Esophagus muscularis mucosa (tissue), 4 donors: ENCODE measurements at regions not wholly inside any gene's neighbourhood (a gene's known extent, or its start where the extent isn't known, plus 50 kb on each side); places are given as distances from the start of the nearest gene placed in this dataset.

Experiments used
- EP300 ChIP-seq: sonication (generic); formaldehyde crosslinking; IDR thresholded peaks from one replicate; pipeline ENCODE4 v1.6.1; 2017; ENCODE audit warnings: antibody characterized with exemption
- POLR2A ChIP-seq: fragments of 450-650 bp; IDR thresholded peaks from one replicate; pipeline ENCODE4 v1.6.1; 2017; ENCODE audit warnings: antibody characterized with exemption, moderate library complexity, mild to moderate bottlenecking, low read depth
- POLR2AphosphoS5 ChIP-seq, 2 donors: sonication (generic); formaldehyde crosslinking; IDR thresholded peaks; one replicate each; pipeline ENCODE4 v1.6.1; 2017; ENCODE audit warnings: antibody characterized with exemption in 2 of 2
- TF ChIP-seq, protein P1 (sequence below), 3 experiments: fragments of 200-600 bp in 2 of 3; fragments of 450-650 bp in 1 of 3; sonication (generic) in 2 of 3; IDR thresholded peaks; one replicate each; pipeline ENCODE4 v1.5.1; 2017 to 2019; ENCODE audit warnings: antibody characterized with exemption in 3 of 3, mild to moderate bottlenecking in 2 of 3, moderate library complexity in 1 of 3

DNA sequence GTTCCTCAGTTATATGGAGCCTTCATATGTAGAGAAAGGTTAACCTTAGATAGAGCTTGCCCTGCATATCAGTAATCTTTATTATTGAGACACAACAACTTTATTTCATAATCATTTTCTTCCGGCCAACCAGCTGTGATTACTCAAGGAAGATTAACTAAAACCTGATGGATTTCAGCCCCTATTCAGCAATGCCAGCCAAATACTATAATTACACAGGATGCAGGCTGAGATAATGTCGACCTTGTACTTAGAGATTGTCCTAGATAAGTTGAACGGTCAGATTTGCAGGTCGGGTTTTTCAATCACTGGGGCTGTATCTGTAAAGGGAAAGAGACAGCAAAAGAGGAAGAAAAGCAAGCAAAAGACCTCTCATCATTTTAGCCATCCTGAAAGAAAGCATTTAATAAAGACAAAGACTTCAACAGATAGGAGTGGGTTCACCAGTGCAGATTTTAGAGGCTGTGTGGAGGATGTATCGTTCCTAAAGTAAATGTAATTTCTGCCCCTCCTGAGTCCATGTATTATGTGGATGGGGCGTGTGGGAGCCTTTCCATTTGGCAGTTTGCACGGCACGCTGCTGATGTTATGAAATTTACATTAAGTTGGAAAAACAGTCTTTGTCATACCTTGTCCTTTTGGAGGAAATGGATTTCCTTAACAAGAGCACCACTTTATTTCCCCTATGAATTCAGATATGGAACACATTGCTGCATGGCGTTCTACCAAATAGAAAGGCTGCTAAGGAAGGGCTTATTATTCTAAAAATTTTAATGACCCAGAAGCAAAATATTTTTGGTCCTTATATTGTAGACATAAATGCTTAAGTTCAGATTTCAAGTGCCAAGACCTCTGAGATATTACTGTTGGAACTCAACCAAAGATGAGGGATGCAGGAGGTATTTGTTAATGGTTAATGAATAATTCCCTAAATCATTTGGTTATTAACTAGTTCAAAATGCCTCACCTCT lies 496.7 kb downstream of the SPRY1 start:
- TF ChIP-seq, protein P1, sequence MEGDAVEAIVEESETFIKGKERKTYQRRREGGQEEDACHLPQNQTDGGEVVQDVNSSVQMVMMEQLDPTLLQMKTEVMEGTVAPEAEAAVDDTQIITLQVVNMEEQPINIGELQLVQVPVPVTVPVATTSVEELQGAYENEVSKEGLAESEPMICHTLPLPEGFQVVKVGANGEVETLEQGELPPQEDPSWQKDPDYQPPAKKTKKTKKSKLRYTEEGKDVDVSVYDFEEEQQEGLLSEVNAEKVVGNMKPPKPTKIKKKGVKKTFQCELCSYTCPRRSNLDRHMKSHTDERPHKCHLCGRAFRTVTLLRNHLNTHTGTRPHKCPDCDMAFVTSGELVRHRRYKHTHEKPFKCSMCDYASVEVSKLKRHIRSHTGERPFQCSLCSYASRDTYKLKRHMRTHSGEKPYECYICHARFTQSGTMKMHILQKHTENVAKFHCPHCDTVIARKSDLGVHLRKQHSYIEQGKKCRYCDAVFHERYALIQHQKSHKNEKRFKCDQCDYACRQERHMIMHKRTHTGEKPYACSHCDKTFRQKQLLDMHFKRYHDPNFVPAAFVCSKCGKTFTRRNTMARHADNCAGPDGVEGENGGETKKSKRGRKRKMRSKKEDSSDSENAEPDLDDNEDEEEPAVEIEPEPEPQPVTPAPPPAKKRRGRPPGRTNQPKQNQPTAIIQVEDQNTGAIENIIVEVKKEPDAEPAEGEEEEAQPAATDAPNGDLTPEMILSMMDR (IDR thresholded peaks at IDR 0.05), result no peak
- TF ChIP-seq POLR2AphosphoS5 (IDR thresholded peaks at IDR 0.05) (peak in 1 of 2 donors; percentile 54), POLR2A (no peak), EP300 (no peak)
